ENCODE measurements at regions not wholly inside any gene's neighbourhood (a gene's known extent, or its start where the extent isn't known, plus 50 kb on each side); places are given as distances from the start of the nearest gene placed in this dataset.
A peak's percentile ranks its signal among the peaks of the same experiment; 100 is the strongest.

- no peak for DNase-seq (ENCODE audit: low spot score)
These were observed 984.9 kb downstream of the TLE4 start for GRCh38 chr9:80556631-80557030.

GRCh38 chr9:80555782-80556325, 984.1 kb downstream of the TLE4 start:
- DNase-seq (ENCODE audit: low spot score) = no peak

- no peak for DNase-seq (ENCODE audit: low spot score)
These were observed 983.1 kb downstream of the TLE4 start for GRCh38 chr9:80554856-80555255.

- DNase-seq (ENCODE audit: low spot score) = peak; percentile 35
These were observed 982.5 kb downstream of the TLE4 start for GRCh38 chr9:80554301-80554700.

GRCh38 chr9:80552931-80553330, 981.2 kb downstream of the TLE4 start:
- DNase-seq (ENCODE audit: low spot score) = peak; percentile 50

GRCh38 chr9:80550181-80550580, 978.4 kb downstream of the TLE4 start:
- DNase-seq (ENCODE audit: low spot score) = no peak

- DNase-seq (ENCODE audit: low spot score) = no peak
These were observed 975.8 kb downstream of the TLE4 start for GRCh38 chr9:80547613-80548012.

GRCh38 chr9:80540387-80540786, 968.6 kb downstream of the TLE4 start:
- no peak for DNase-seq (ENCODE audit: low spot score)

- DNase-seq (ENCODE audit: low spot score) = no peak
These were observed 967.2 kb downstream of the TLE4 start for GRCh38 chr9:80538976-80539375.

- DNase-seq (ENCODE audit: low spot score) = no peak
These were observed 950.7 kb downstream of the TLE4 start for GRCh38 chr9:80522465-80522864.

GRCh38 chr9:80521151-80521550, 949.4 kb downstream of the TLE4 start:
- no peak for DNase-seq (ENCODE audit: low spot score)

- DNase-seq (ENCODE audit: low spot score) = no peak
These were observed 948.5 kb downstream of the TLE4 start for GRCh38 chr9:80520231-80520630.

- DNase-seq (ENCODE audit: low spot score) = no peak
These were observed 946.7 kb downstream of the TLE4 start for GRCh38 chr9:80518441-80518840.

- DNase-seq (ENCODE audit: low spot score) = no peak
These were observed 944.9 kb downstream of the TLE4 start for GRCh38 chr9:80516679-80517078.

- DNase-seq (ENCODE audit: low spot score) = no peak
These were observed 937.6 kb downstream of the TLE4 start for GRCh38 chr9:80509358-80509757.

GRCh38 chr9:80507611-80508010, 935.8 kb downstream of the TLE4 start:
- no peak for DNase-seq (ENCODE audit: low spot score)

GRCh38 chr9:80504601-80505230, 933.0 kb downstream of the TLE4 start:
- DNase-seq (ENCODE audit: low spot score) = peak; percentile 51

- DNase-seq (ENCODE audit: low spot score) = no peak
These were observed 932.0 kb downstream of the TLE4 start for GRCh38 chr9:80503671-80504281.

- no peak for DNase-seq (ENCODE audit: low spot score)
These were observed 930.5 kb downstream of the TLE4 start for GRCh38 chr9:80502306-80502705.

- no peak for DNase-seq (ENCODE audit: low spot score)
These were observed 929.9 kb downstream of the TLE4 start for GRCh38 chr9:80501635-80502034.

- DNase-seq (ENCODE audit: low spot score) = no peak
These were observed 928.5 kb downstream of the TLE4 start for GRCh38 chr9:80500300-80500699.

GRCh38 chr9:80498001-80498555, 926.3 kb downstream of the TLE4 start:
- no peak for DNase-seq (ENCODE audit: low spot score)
